Esophagus muscularis mucosa (tissue), 4 donors: ENCODE measurements at regions not wholly inside any gene's neighbourhood (a gene's known extent, or its start where the extent isn't known, plus 50 kb on each side); places are given as distances from the start of the nearest gene placed in this dataset.

ENCODE experiments used
- DNase-seq: peaks from one replicate; pipeline ENCODE4 v3.0.0-alpha.2; 2017; ENCODE audit errors: extremely low spot score
- H3K27ac ChIP-seq, 4 donors: fragments of 200-600 bp; sonication (generic); replicated peaks in 1 of 4; 1 replicate in 3 of 4; 2 replicates in 1 of 4; pipeline ENCODE4 v1.5.1; 2016 to 2019; ENCODE audit warnings: mild to moderate bottlenecking in 1 of 4
- H3K27me3 ChIP-seq, 4 donors: fragments of 200-600 bp; sonication (generic); one replicate each; pipeline versions ENCODE4 v1.5.1 to v1.6.0; 2016 to 2019
- H3K36me3 ChIP-seq, 4 donors: fragments of 200-600 bp; sonication (generic); one replicate each; pipeline ENCODE4 v1.5.1; 2016 to 2019
- H3K4me1 ChIP-seq, 4 donors: fragments of 200-600 bp; sonication (generic); one replicate each; pipeline ENCODE4 v1.5.1; 2016 to 2019
- H3K4me3 ChIP-seq, 4 donors: fragments of 200-600 bp; sonication (generic); 1 replicate in 2 of 4; 2 replicates in 2 of 4; pipeline ENCODE4 v1.5.1; 2016 to 2019; ENCODE audit warnings: mild to moderate bottlenecking in 4 of 4, moderate library complexity in 1 of 4
- H3K9me3 ChIP-seq, 4 donors: fragments of 200-600 bp; sonication (generic); 1 replicate in 3 of 4; 2 replicates in 1 of 4; pipeline ENCODE4 v1.5.1; 2016 to 2019
- CTCF ChIP-seq, 3 experiments: fragments of 200-600 bp in 2 of 3; fragments of 450-650 bp in 1 of 3; sonication (generic) in 2 of 3; IDR thresholded peaks; one replicate each; pipeline ENCODE4 v1.5.1; 2017 to 2019; ENCODE audit warnings: antibody characterized with exemption in 3 of 3, mild to moderate bottlenecking in 2 of 3, moderate library complexity in 1 of 3
- EP300 ChIP-seq: sonication (generic); formaldehyde crosslinking; IDR thresholded peaks from one replicate; pipeline ENCODE4 v1.6.1; 2017; ENCODE audit warnings: antibody characterized with exemption
- POLR2A ChIP-seq: fragments of 450-650 bp; IDR thresholded peaks from one replicate; pipeline ENCODE4 v1.6.1; 2017; ENCODE audit warnings: antibody characterized with exemption, moderate library complexity, mild to moderate bottlenecking, low read depth
- POLR2AphosphoS5 ChIP-seq, 2 donors: sonication (generic); formaldehyde crosslinking; IDR thresholded peaks; one replicate each; pipeline ENCODE4 v1.6.1; 2017; ENCODE audit warnings: antibody characterized with exemption in 2 of 2
- WGBS: methylation state at CpG from one replicate; pipeline ENCODE4 v1.1.5; 2018; 5-methylcytosine and 5-hydroxymethylcytosine counted together
- intact Hi-C: fragments of 100-400 bp; cut with DNase I; formaldehyde crosslinking; loops from one replicate; pipeline ENCODE4 v1.15.1; 2023

- no peak for DNase-seq
- intact Hi-C loops = no loop called here
- Histone ChIP-seq H3K27me3 (peaks cover 0 to 7% (median 0%) of the 10 kb centered on the region in 4 donors), H3K4me3 (no peak overlapping the region), H3K36me3 (no peaks in the 10 kb centered on the region), H3K4me1 (peaks cover 2 to 13% (median 8%) of the 10 kb centered on the region in 4 donors), H3K9me3 (no peaks in the 10 kb centered on the region), H3K27ac (no peak overlapping the region)
- no peak for TF ChIP-seq POLR2AphosphoS5 (IDR thresholded peaks at IDR 0.05)
- no peak for TF ChIP-seq EP300
- no peak for TF ChIP-seq POLR2A
- no peak for TF ChIP-seq CTCF (IDR thresholded peaks at IDR 0.05)
- WGBS = 89% methylated on average over 4 of the region's 4 CpGs
These were observed 59.1 kb upstream of the TMEM178A start for GRCh38 chr2:39606585-39606984.

GRCh38 chr2:39607538-39608262 lies 58.0 kb upstream of the TMEM178A start:
- Histone ChIP-seq H3K27me3 (peaks cover 0 to 7% (median 0%) of the 10 kb centered on the region in 4 donors), H3K4me1 (peaks cover 2 to 13% (median 8%) of the 10 kb centered on the region in 4 donors), H3K36me3 (no peaks in the 10 kb centered on the region), H3K4me3 (no peak overlapping the region), H3K27ac (no peak overlapping the region), H3K9me3 (no peaks in the 10 kb centered on the region)
- no peak for DNase-seq
- WGBS = 100% methylated on average over 4 of the region's 4 CpGs
- TF ChIP-seq POLR2AphosphoS5 (IDR thresholded peaks at IDR 0.05) (no peak), POLR2A (no peak), CTCF (IDR thresholded peaks at IDR 0.05) (no peak), EP300 (no peak)
- intact Hi-C loops = no loop called here

GRCh38 chr2:39608263-39608575 lies 57.5 kb upstream of the TMEM178A start:
- 96% methylated on average over 4 of the region's 4 CpGs for WGBS
- Histone ChIP-seq H3K4me1 (peaks cover 2 to 13% (median 8%) of the 10 kb centered on the region in 4 donors), H3K36me3 (no peaks in the 10 kb centered on the region), H3K9me3 (no peaks in the 10 kb centered on the region), H3K27ac (no peak overlapping the region), H3K27me3 (peaks cover 0 to 7% (median 0%) of the 10 kb centered on the region in 4 donors), H3K4me3 (no peak overlapping the region)
- no peak for DNase-seq
- intact Hi-C loops = no loop called here
- TF ChIP-seq POLR2A (no peak), EP300 (no peak), POLR2AphosphoS5 (IDR thresholded peaks at IDR 0.05) (no peak), CTCF (IDR thresholded peaks at IDR 0.05) (no peak)

GRCh38 chr2:39608686-39609441 lies 56.9 kb upstream of the TMEM178A start:
- TF ChIP-seq POLR2A = no peak
- no peak for TF ChIP-seq EP300
- TF ChIP-seq CTCF (IDR thresholded peaks at IDR 0.05) = no peak
- no peak for TF ChIP-seq POLR2AphosphoS5 (IDR thresholded peaks at IDR 0.05)
- Histone ChIP-seq H3K4me1 (peaks cover 2 to 13% (median 8%) of the 10 kb centered on the region in 4 donors), H3K9me3 (no peaks in the 10 kb centered on the region), H3K4me3 (no peak overlapping the region), H3K27me3 (peaks cover 0 to 7% (median 0%) of the 10 kb centered on the region in 4 donors), H3K27ac (no peak overlapping the region), H3K36me3 (no peaks in the 10 kb centered on the region)
- 68% methylated on average over 6 of the region's 6 CpGs for WGBS
- no peak for DNase-seq
- intact Hi-C loops = no loop called here
